ACHN (cell line): ENCODE measurements at regions not wholly inside any gene's neighbourhood (a gene's known extent, or its start where the extent isn't known, plus 50 kb on each side); places are given as distances from the start of the nearest gene placed in this dataset.

Experiments
- DNase-seq: peaks from one replicate; pipeline ENCODE4 v3.0.0-alpha.2; 2015
- in situ Hi-C: cut with HindIII; loops from 2 replicates; pipeline ENCODE4 v1.10.0; 2017; ENCODE audit warnings: low sequenced_read_pairs, low pct_ligation_motif_present, low pct_unique_long_range_greater_than_20kb

DNA sequence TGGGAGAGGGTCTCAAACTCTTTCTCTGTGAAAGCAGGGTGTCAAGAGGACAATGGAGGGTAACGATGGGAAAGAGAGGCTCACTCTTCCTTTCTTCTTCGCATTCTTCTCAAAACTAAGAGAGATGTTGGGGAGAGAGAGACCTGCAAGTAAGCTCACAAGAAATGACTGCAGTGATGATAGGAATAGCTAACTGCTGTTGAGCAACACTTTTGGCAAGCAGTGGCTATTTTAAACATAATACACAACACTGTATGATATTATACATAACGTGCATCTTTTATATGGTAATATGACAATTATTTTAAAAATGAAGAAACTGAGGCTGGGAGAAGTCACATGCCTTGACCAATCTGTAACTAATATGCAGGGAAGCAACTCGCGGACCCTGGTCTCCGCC lies 247.5 kb downstream of the CMPK2 start:
- no peak for DNase-seq
- in situ Hi-C loops = no loop called here

DNA sequence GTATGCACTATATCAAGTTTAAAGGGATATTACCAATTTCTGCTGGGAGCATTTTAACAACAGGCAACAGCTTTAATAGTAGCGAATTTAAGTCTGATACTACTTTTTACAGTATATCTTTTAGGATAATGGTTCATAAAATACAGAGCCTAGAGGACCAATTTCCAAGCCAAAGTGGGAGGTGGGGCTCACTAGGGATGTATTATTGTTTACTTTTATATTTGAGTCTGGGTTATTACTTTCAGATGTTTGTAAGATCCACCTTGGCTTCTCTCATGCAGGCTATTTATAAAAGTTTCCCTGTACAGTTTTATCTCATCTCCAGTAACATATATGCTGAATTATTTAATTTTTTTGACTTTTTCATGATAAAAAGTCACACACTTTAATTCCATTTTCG lies 242.0 kb downstream of the CMPK2 start:
- DNase-seq = no peak
- in situ Hi-C loops = no loop called here

DNA sequence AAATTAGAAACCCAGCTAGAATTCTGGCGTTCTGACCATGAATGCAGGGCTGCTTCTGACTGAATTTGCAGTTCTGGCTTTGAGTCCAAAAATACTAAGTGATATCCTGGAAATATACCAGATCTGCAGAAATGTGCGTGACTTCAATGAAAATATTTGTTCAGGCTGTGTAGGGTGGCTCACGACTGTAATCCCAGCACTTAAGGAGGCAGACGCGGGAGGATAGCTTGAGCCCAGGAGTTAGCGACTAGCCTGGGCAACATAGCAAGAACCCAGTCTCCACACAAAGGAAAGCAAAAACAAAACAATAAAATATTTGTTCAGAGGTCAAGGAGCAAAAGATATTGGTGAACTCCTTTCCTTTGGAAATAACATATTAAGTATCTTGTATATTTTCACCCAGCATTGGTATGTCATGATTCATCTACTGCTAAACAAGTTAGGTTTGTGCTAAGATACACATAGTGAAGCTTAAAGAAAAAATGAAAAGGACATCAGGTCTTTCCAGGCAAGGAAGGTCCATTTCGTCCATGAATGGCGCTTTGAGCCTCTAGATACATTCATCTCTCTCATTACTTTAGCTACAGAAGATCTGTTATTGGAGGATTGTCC lies 239.2 kb downstream of the CMPK2 start:
- DNase-seq = no peak
- in situ Hi-C loops = no loop called here

DNA sequence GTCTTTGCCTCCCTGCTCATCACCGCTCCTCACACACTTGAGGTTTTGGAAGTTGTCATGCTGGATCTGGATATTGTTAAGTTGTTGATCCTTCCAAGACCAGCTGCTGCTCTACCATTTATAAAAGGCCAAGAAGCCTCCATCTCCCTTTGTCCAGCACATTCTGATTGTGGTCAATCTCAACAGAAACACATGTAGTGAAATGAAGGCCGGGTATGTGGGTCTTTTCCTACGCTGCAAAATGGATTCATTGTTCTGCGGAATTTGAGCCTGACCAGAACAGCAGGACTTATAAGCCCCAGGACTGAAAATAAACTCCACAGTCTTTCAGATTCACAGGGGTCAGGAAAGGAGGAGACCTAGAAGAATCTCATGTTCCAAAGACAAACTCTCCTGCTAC lies 238.4 kb downstream of the CMPK2 start:
- no peak for DNase-seq
- in situ Hi-C loops = no loop called here

DNA sequence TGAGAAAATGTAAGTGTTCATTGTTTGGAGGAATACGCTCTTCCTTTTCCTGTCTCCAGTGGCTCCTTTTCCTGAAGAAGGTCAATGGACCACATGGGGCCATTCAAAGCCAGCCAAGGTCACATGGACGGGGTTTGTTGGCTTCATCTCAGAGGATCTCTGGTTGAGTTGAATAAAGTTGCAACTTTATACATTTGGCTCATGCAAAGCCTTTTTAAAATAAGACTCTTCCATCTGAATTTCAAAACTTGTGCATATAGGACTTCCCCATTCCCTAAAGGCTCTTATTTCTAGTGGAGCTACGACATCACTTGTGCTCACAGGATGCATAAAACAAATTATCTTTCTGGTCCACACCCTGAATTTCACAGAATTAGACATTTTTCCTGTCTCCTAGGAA lies 235.5 kb downstream of the CMPK2 start:
- in situ Hi-C loops = no loop called here
- no peak for DNase-seq

DNA sequence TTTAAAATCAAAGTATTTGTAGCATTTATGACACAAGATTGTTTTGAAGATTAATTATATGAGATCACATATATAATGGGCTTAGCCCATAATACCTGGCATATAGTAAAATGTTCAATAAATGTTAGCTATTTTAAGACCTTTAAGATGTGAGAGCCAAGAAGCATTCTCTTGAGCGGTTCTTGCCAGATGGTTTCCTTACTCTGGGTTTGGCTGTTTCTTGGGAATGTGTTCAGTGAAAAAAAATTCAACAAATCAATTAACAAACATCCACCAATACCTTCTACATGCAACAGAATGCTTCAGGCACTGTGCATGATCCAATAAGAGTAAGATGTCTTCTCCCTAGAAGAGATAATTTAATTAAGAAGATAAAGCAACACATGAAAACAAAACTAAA lies 230.4 kb downstream of the CMPK2 start:
- DNase-seq = no peak
- in situ Hi-C loops = no loop called here

DNA sequence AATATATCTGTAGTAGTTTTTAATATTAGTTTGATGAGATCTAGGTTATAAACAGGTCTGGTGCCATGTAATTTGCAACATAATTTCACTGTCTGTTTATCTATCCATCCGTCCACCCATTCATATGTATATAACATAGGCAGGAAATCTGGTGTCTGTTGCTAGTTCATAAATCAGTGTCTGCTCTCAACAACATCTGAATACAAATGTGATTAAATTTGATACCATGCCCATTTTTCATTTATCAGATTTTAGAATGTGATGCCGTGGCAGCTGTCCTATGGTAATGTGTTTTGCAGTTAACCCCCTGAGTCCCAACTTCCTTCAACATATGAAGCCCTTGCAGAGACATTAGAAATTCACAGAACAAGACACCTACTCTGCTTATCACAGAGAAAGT lies 228.4 kb downstream of the CMPK2 start:
- in situ Hi-C loops = no loop called here
- DNase-seq = no peak

DNA sequence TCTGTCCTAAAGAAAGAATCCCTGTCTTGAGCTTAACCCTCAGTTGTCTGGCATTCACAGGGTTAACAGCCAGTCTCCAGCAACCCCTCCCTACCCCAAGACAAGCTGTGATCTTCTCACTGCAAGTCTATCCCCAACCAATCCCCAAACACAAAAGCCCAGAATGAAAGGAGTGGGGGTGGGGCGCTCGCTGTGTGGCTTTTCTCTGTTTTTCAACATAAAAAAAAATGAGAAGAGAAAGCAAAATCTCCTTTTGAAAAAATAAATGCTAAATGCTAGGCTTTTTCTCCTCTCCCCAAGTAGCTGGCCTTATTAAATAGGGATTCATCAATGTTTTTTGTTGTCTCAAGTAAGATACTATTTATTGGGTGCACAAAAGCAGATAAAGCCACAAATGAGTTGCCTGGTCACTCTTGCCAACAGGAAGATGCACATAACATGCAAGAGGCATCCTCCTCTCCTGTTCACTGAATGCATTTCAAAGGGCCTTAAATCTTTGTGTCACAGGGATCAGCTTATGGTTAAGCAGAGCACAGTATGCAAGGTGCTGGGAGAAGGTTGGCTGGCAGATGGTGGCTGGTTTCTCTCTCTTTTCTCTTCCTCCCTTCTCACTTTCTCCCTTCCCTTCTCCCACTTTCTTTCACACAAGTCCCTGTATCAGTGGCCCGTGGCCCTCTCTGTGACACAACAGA lies 225.6 kb downstream of the CMPK2 start:
- DNase-seq = no peak
- in situ Hi-C loops = no loop called here

DNA sequence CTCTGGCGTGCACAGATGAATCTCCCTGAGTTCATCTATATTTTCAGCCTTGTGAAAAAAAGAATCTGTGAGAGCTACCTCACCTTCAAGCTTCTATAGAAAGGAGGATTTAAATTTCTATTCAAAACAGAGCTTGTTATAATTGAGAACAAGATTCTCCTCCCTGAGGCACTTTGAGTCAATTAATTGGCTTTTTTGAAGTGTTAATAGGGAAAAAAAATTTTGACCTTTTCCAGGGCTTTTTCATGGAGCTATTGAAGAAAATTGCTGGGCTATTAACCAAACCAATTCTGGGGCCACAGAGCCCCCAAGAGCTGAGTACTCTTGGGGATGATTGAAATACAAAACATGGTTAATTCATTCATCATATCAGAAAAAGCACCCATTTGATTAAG lies 225.1 kb downstream of the CMPK2 start:
- in situ Hi-C loops = no loop called here
- no peak for DNase-seq

DNA sequence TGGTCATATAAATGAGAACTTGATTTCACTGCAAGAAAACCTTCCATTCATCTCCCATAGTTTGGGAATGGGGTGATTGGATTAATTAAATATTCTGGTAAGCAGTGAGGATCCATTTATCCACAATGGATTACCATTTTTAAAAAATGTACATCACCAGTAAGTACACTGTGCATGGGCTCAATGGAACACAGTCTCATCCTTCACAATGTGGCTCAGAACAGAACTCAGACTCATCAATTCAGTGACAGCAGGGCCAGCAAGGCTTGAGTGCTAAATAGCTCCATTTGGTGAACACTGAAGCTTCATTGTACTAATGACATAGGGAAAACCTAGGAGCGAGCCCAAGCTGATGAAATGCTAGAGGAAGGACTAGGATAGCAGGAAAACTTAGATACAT lies 223.8 kb downstream of the CMPK2 start:
- in situ Hi-C loops = no loop called here
- no peak for DNase-seq

DNA sequence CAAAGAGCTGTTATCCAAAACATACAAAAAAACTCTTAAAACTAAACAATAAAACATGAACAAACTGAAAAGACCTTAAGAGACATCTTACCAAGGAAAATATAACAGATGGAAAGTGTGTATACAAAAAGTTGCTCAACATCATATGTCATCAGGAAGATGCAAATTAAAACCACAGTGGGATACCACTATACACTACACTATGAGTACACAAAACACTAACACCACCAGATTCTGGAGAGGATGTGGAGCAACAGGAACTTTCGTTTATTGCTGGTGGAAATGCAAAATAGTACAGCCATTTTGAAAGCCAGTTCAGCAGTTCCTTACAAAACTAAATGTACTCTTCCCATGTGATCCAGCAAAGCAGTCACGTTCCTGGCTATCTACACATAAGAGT lies 221.4 kb downstream of the CMPK2 start:
- no peak for DNase-seq
- in situ Hi-C loops = no loop called here

DNA sequence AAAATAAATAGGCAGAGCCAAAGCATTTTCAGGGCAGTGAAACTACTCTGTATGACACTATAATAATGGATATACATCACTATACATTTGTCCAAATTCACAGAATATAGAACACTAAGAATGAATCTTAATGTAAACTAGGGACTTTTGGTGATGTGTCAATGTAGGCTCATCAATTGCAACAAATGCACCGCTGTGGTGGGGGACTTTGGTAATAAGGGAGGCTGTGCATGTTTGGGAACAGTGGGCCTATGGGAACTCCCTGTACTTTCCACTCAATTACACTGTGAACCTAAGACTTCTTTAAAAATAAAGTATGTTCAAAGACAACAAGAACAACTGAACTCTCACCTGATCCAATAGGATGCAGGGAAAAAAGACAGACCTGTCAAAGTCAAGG lies 220.7 kb downstream of the CMPK2 start:
- DNase-seq = no peak
- in situ Hi-C loops = no loop called here

DNA sequence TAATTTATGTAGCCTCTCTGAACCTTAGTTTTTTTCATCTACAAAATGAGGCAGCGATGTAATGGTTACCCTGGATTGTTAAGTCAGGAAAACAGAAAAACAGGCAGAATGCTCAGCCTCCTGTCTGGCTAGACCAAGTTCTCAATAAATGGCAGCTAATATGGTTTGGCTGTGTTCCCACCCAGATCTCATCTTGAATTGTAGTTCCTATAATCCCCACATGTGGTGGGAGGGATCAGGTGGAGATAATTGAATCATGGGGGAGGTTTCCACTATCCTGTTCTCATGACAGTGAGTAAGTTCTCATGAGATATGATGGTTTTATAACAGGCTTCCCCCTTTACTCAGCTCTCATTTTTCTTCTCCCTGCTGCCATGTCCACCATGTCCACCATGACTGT lies 220.0 kb downstream of the CMPK2 start:
- no peak for DNase-seq
- in situ Hi-C loops = no loop called here

DNA sequence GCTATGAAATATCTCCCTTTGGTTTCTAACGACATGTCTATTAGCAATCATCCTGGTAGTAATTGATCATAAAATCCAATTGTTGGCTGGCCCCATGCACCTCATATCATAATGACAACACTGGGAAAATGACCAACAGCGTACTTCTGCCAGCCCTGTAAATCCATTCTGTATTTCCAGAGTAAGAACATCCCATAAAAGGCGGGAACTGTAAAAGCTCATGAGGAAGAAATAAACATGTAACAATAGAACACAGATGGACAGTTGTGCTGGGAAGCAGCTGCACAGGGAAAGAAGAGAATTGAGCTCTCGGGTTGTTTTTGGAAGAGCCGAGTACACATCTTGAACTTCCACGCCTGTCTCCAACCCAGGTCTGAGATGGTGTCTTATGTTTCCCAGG lies 218.7 kb downstream of the CMPK2 start:
- no peak for DNase-seq
- in situ Hi-C loops = no loop called here

DNA sequence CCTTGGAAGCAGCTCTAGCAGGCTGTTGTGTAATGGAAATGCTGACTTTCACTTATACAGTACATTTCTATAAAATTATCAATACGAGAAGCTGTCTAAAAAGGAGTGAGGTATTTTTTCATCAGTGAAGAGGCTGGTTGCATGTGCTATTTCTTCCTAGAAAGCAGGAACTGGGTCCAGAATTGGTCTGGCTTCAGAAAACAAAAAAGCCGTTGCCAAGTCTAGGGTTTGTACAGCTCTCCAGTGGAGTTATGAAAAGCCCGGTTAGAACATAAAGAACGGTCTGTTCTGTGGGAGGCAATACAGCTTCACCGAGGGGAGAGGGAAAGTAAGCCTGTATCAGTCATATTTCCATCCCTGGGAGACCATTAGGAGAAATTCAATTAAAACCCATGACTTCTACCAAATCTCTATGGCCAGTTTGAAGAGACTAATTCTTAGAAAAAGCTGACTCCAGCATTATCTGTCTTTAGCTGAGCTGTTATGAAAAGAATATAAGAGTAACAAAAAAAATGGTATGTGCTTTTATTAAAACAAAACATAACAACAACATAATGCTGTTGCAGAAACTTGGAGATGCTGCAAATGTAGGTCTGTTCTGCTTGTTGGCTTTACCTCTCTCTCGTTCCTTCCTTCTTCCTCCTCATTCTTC lies 217.0 kb downstream of the CMPK2 start:
- in situ Hi-C loops = no loop called here
- no peak for DNase-seq

DNA sequence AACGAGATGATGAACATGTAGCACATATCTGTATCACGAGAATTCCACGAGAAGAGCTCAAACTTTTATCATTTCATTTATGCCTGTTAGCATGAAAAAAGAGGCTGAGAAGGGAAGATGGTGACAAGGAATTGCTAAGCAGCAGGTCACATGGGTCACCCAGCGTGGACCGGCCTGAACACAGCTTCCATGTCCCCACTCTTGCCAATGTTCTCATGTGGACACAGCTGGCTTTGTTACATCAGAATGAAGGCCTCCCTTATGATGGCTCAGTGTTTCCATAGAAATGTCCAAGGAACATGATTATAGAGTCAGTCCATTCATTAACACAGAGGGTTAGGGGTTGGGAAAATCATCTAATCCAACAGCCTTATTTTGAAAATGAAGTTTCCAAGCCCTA lies 215.4 kb downstream of the CMPK2 start:
- DNase-seq = no peak
- in situ Hi-C loops = no loop called here

DNA sequence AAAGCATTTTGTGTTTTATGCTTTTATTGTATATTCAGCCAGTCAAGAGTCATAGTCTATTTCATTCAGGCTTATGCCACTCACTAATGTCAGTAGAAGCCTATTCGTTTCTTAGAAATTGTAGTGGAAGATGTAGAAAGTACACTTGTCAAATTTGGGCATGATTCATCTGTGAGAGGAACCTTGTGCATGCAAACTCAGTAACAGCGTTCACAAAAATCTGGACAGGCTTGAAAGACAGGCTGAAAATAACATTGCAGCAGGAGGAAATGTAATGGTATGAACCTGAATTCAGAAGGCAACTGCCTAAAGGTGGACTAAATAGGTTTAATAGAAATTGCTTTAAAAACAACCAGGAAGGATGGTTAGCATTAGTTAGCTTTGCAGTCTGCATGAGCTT lies 213.5 kb downstream of the CMPK2 start:
- in situ Hi-C loops = no loop called here
- no peak for DNase-seq

DNA sequence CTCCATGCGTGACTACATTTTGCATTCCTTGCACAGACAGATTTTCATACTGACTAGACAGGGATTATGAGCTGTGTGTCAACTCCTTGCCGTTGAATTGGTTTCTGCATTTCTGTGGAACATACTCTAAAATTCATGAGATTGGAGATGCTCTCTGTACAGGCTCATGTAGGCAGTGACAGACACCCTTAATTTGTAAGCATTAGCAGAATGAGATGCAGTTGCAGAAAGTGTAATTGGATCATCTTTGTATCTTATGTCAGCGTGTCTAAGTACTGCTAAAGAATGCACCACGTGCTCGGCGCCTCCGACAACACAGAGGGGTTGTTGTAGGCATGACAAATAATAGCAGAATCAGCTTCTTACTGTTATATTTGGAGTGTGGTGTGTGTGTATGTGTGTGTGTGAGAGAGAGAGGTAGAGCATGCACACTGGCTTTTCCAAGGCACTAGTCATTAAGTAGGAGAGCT lies 212.4 kb downstream of the CMPK2 start:
- no peak for DNase-seq
- in situ Hi-C loops = no loop called here

DNA sequence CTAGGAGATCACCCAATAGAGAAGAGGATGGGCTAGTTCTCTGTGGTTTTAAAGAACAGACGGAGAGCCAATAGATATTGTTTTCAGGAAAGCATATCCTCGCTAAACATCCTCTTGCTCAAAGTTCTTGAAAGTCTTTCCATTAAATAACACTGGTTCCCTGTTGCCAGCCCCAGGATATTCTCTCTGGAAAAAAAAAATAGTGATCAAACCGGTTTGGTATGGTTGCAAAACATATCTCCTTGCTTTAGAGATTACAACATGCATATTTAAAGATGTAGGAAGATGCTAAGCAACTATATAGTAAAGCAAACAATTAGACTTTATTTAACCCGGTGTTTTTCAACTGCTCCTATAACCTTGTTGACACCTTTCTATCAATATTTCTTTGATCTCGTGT lies 211.4 kb downstream of the CMPK2 start:
- in situ Hi-C loops = no loop called here
- no peak for DNase-seq

DNA sequence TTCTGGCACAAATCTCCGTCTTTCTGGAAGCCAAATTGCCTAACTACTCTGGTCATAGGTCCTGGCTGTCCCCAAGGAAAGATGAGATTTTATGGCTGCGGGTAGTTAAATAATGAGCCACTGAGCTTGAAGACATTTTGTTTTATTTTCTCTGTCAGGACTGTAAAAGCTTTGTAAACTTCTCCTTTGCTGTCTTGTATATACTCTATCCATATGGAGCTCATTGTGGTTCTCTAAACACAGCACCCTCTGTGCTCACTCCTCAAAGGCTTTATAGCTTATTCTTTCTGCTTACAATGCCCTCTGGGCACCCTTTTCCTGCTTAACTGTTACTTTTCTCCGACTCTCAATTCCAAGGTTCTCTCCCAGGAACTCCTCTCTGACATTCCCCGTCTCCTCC lies 209.1 kb downstream of the CMPK2 start:
- in situ Hi-C loops = no loop called here
- no peak for DNase-seq
